ENCODE measurements at regions not wholly inside any gene's neighbourhood (a gene's known extent, or its start where the extent isn't known, plus 50 kb on each side); places are given as distances from the start of the nearest gene placed in this dataset.

- peak; percentile 30 for DNase-seq (ENCODE audit: low read depth)
Observed at GRCh38 chr13:74871369-74872070, 610.4 kb downstream of the TBC1D4 start.

GRCh38 chr13:74870865-74871264 lies 611.1 kb downstream of the TBC1D4 start:
- peak; percentile 11 for DNase-seq (ENCODE audit: low read depth)

- no peak for DNase-seq (ENCODE audit: low read depth)
Observed at GRCh38 chr13:74869846-74870245, 612.1 kb downstream of the TBC1D4 start.

- peak; percentile 11 for DNase-seq (ENCODE audit: low read depth)
Observed at GRCh38 chr13:74868049-74868448, 613.9 kb downstream of the TBC1D4 start.

- peak; percentile 1 for DNase-seq (ENCODE audit: low read depth)
Observed at GRCh38 chr13:74867460-74867859, 614.5 kb downstream of the TBC1D4 start.

- DNase-seq (ENCODE audit: low read depth), result peak; percentile 1
Observed at GRCh38 chr13:74866101-74866500, 615.9 kb downstream of the TBC1D4 start.

- DNase-seq (ENCODE audit: low read depth), result no peak
Observed at GRCh38 chr13:74865656-74866055, 616.3 kb downstream of the TBC1D4 start.

- no peak for DNase-seq (ENCODE audit: low read depth)
Observed at GRCh38 chr13:74860789-74861188, 621.2 kb downstream of the TBC1D4 start.

GRCh38 chr13:74850893-74851292 lies 631.1 kb downstream of the TBC1D4 start:
- no peak for DNase-seq (ENCODE audit: low read depth)

- no peak for DNase-seq (ENCODE audit: low read depth)
Observed at GRCh38 chr13:74847966-74848365, 634.0 kb downstream of the TBC1D4 start.

GRCh38 chr13:74845806-74846205 lies 636.2 kb downstream of the TBC1D4 start:
- DNase-seq (ENCODE audit: low read depth), result no peak

- no peak for DNase-seq (ENCODE audit: low read depth)
Observed at GRCh38 chr13:74841651-74842050, 640.3 kb downstream of the TBC1D4 start.

- DNase-seq (ENCODE audit: low read depth), result no peak
Observed at GRCh38 chr13:74841123-74841522, 640.8 kb downstream of the TBC1D4 start.

GRCh38 chr13:74839656-74840055 lies 642.3 kb downstream of the TBC1D4 start:
- DNase-seq (ENCODE audit: low read depth), result no peak

- DNase-seq (ENCODE audit: low read depth), result no peak
Observed at GRCh38 chr13:74838096-74838495, 643.9 kb downstream of the TBC1D4 start.

GRCh38 chr13:74836628-74837027 lies 645.3 kb downstream of the TBC1D4 start:
- DNase-seq (ENCODE audit: low read depth), result no peak

GRCh38 chr13:74835579-74835978 lies 646.4 kb downstream of the TBC1D4 start:
- no peak for DNase-seq (ENCODE audit: low read depth)

GRCh38 chr13:74825938-74826246 lies 656.1 kb downstream of the TBC1D4 start:
- DNase-seq (ENCODE audit: low read depth), result no peak

- DNase-seq (ENCODE audit: low read depth), result peak; percentile 76
Observed at GRCh38 chr13:74825152-74825937, 656.6 kb downstream of the TBC1D4 start.

- no peak for DNase-seq (ENCODE audit: low read depth)
Observed at GRCh38 chr13:74820809-74821208, 661.2 kb downstream of the TBC1D4 start.

GRCh38 chr13:74819549-74819948 lies 662.4 kb downstream of the TBC1D4 start:
- no peak for DNase-seq (ENCODE audit: low read depth)

GRCh38 chr13:74816737-74817136 lies 665.2 kb downstream of the TBC1D4 start:
- no peak for DNase-seq (ENCODE audit: low read depth)

GRCh38 chr13:74796157-74796556 lies 662.0 kb upstream of the KLF12 start:
- no peak for DNase-seq (ENCODE audit: low read depth)

GRCh38 chr13:74795526-74795925 lies 661.3 kb upstream of the KLF12 start:
- no peak for DNase-seq (ENCODE audit: low read depth)

Measured in EH (cell line).